NB4 (cell line): ENCODE measurements at regions not wholly inside any gene's neighbourhood (a gene's known extent, or its start where the extent isn't known, plus 50 kb on each side); places are given as distances from the start of the nearest gene placed in this dataset.
"Not testable (repeated sequence)": the region's sequence is repeated elsewhere in the genome, so short reads cannot be mapped to it uniquely, and the experiment has no call there.

Experiments
- DNase-seq: peaks from one replicate; pipeline ENCODE4 v3.0.0; 2010; ENCODE audit warnings: low read depth
- H3K4me3 ChIP-seq: one replicate; pipeline ENCODE4 v1.5.1; 2011; ENCODE audit warnings: mild to moderate bottlenecking, low read depth, low read length, moderate library complexity
- CTCF ChIP-seq: IDR thresholded peaks from one replicate; pipeline ENCODE4 v1.5.1; 2012; ENCODE audit warnings: low read depth, low read length
- MAX ChIP-seq: IDR thresholded peaks from 2 replicates; pipeline ENCODE4 v1.6.1; 2011; ENCODE audit warnings: low read depth, low read length
- MYC ChIP-seq: IDR thresholded peaks from 2 replicates; pipeline ENCODE4 v1.6.1; 2011; ENCODE audit warnings: low read depth, low read length
- POLR2A ChIP-seq: IDR thresholded peaks from 2 replicates; pipeline ENCODE4 v1.6.1; 2011; ENCODE audit warnings: mild to moderate bottlenecking; ENCODE audit not compliant: insufficient read length; ENCODE audit errors: extremely low read depth

- no peak for DNase-seq
- no peak overlapping the region for H3K4me3 ChIP-seq
- no peak for TF ChIP-seq CTCF
- no peak for TF ChIP-seq MYC
Measured at GRCh38 chr4:170169699-170170098, 79.9 kb upstream of the AADAT start.

- no peak for DNase-seq
- TF ChIP-seq MYC (no peak), CTCF (no peak), POLR2A (no peak), MAX (no peak)
- no peak overlapping the region for H3K4me3 ChIP-seq
Measured at GRCh38 chr4:170167678-170168077, 77.9 kb upstream of the AADAT start.

- H3K4me3 ChIP-seq, DNase-seq: not testable (repeated sequence)
Measured at GRCh38 chr4:170166193-170166592, 76.4 kb upstream of the AADAT start.

- H3K4me3 ChIP-seq, result no peak overlapping the region
- DNase-seq, result no peak
- no peak for TF ChIP-seq POLR2A
- no peak for TF ChIP-seq CTCF
- no peak for TF ChIP-seq MYC
- no peak for TF ChIP-seq MAX
Measured at GRCh38 chr4:170162416-170162815, 72.7 kb upstream of the AADAT start.

GRCh38 chr4:170157670-170158069 lies 67.9 kb upstream of the AADAT start:
- DNase-seq, result no peak
- TF ChIP-seq MAX (no peak), POLR2A (no peak), CTCF (no peak), MYC (no peak)
- H3K4me3 ChIP-seq, result no peak overlapping the region

- no peak overlapping the region for H3K4me3 ChIP-seq
- TF ChIP-seq CTCF, result no peak
- TF ChIP-seq POLR2A, result no peak
- TF ChIP-seq MYC, result no peak
- no peak for TF ChIP-seq MAX
- no peak for DNase-seq
Measured at GRCh38 chr4:170145120-170145519, 55.4 kb upstream of the AADAT start.

- no peak overlapping the region for H3K4me3 ChIP-seq
- DNase-seq, result no peak
- TF ChIP-seq MYC (no peak), POLR2A (no peak), MAX (no peak), CTCF (no peak)
Measured at GRCh38 chr4:170139764-170140163, 50.0 kb upstream of the AADAT start.
